ENCODE measurements at regions not wholly inside any gene's neighbourhood (a gene's known extent, or its start where the extent isn't known, plus 50 kb on each side); places are given as distances from the start of the nearest gene placed in this dataset.
"Not testable (repeated sequence)": the region's sequence is repeated elsewhere in the genome, so short reads cannot be mapped to it uniquely, and the experiment has no call there.

DNA sequence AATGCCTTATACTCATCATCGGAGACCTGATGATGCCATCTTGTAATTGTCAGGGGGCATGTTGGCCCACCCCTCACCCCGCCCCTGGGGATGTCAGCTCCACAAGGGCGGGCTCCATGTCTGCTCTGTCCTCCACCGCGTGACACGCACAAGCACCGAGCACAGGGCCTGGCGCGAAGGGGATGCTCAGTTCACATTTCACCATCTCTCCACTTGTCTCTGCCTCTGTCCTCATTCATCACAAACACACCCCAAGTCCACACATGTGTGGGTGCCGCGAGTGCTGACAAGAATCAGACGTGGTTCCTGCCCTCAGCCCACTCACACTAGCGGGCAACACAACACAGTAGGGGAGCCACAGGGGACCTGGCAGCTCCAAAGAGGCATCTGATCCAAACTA lies 151.2 kb upstream of the PTPN1 start:
- Mint-ChIP-seq H3K27me3 (ENCODE audit: low read depth in 2 of 2) (peaks cover 24 to 29% of the 10 kb centered on the region in 2 donors), H3K36me3 (no peaks in the 10 kb centered on the region), H3K9me3 (no peaks in the 10 kb centered on the region), H3K4me1 (peaks cover 4 to 7% of the 10 kb centered on the region in 2 donors), H3K4me3 (no peak overlapping the region), H3K27ac (no peak overlapping the region)
- intact Hi-C loops (cut with micrococcal nuclease) = no loop called here
- DNase-seq (no peak), ATAC-seq (no peak)
- TF ChIP-seq, protein P1, sequence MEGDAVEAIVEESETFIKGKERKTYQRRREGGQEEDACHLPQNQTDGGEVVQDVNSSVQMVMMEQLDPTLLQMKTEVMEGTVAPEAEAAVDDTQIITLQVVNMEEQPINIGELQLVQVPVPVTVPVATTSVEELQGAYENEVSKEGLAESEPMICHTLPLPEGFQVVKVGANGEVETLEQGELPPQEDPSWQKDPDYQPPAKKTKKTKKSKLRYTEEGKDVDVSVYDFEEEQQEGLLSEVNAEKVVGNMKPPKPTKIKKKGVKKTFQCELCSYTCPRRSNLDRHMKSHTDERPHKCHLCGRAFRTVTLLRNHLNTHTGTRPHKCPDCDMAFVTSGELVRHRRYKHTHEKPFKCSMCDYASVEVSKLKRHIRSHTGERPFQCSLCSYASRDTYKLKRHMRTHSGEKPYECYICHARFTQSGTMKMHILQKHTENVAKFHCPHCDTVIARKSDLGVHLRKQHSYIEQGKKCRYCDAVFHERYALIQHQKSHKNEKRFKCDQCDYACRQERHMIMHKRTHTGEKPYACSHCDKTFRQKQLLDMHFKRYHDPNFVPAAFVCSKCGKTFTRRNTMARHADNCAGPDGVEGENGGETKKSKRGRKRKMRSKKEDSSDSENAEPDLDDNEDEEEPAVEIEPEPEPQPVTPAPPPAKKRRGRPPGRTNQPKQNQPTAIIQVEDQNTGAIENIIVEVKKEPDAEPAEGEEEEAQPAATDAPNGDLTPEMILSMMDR (IDR thresholded peaks at IDR 0.05) = no peak
- Histone ChIP-seq H3K4me3 (ENCODE audit: low read length) (no peak overlapping the region), H3K4me1 (ENCODE audit: control insufficient read depth, insufficient read depth, low read length) (no peaks in the 10 kb centered on the region), H3K36me3 (ENCODE audit: control insufficient read depth, insufficient read depth, low read length) (no peaks in the 10 kb centered on the region), H3K9me3 (ENCODE audit: control insufficient read depth, insufficient read depth, low read length) (no peaks in the 10 kb centered on the region), H3K27ac (ENCODE audit: low read length) (no peak overlapping the region), H3K27me3 (ENCODE audit: control insufficient read depth, insufficient read depth, low read length) (no peaks in the 10 kb centered on the region)
- WGBS (ENCODE audit: insufficient coverage) = 88% methylated on average over 13 of the region's 13 CpGs

DNA sequence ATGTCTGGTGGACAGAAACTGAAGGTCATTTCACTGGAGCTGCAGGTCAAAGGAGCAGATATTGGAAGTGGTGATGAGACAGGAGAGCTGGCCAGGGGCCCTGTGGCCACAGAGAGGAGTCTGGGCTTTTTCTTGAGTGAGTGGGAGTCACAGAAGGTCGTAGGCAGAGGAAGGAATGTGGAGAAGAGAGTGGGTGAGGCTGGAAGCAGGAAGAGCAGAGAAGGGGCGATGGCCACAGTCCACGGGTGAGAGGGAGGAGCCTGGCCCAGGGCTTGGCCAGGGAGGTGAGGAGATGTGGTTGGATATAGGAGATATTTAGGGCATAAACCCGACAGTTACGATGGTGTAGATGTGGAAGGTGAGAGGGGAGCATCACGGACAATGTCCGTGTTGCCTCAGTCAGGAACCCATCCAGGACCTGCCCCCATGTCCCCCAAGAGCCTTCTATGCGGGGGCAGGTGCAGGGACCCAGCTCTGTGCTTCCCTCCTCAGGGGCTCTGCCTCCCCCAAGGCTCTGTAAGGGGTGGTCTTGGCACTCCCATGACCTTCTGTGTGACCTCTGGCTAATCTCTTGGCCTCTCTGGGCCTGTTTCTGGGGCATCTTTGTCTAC lies 150.5 kb upstream of the PTPN1 start:
- no peak for ATAC-seq
- WGBS (ENCODE audit: insufficient coverage) = 80% methylated on average over 8 of the region's 8 CpGs
- no peaks in the 10 kb centered on the region for H3K4me1 ChIP-seq (ENCODE audit: control insufficient read depth, insufficient read depth, low read length)
- H3K9me3 ChIP-seq (ENCODE audit: control insufficient read depth, insufficient read depth, low read length) = no peaks in the 10 kb centered on the region
- peaks cover 4 to 7% of the 10 kb centered on the region in 2 donors for H3K4me1 Mint-ChIP-seq
- H3K27me3 ChIP-seq (ENCODE audit: control insufficient read depth, insufficient read depth, low read length) = no peaks in the 10 kb centered on the region
- no peak overlapping the region for H3K4me3 ChIP-seq (ENCODE audit: low read length)
- no peaks in the 10 kb centered on the region for H3K9me3 Mint-ChIP-seq
- no peak for DNase-seq
- H3K36me3 ChIP-seq (ENCODE audit: control insufficient read depth, insufficient read depth, low read length) = no peaks in the 10 kb centered on the region
- intact Hi-C loops (cut with micrococcal nuclease) = no loop called here
- TF ChIP-seq, protein P1 (IDR thresholded peaks at IDR 0.05) = no peak
- H3K27ac ChIP-seq (ENCODE audit: low read length) = no peak overlapping the region
- no peak overlapping the region for H3K27ac Mint-ChIP-seq
- H3K4me3 Mint-ChIP-seq = no peak overlapping the region
- no peaks in the 10 kb centered on the region for H3K36me3 Mint-ChIP-seq
- H3K27me3 Mint-ChIP-seq (ENCODE audit: low read depth in 2 of 2) = peaks cover 29 to 36% of the 10 kb centered on the region in 2 donors

- Mint-ChIP-seq H3K36me3 (no peaks in the 10 kb centered on the region), H3K27ac (no peak overlapping the region), H3K9me3 (no peaks in the 10 kb centered on the region), H3K4me1 (peaks cover 3 to 7% of the 10 kb centered on the region in 2 donors), H3K4me3 (no peak overlapping the region), H3K27me3 (ENCODE audit: low read depth in 2 of 2) (peaks cover 27 to 36% of the 10 kb centered on the region in 2 donors)
- Histone ChIP-seq H3K36me3 (ENCODE audit: control insufficient read depth, insufficient read depth, low read length) (no peaks in the 10 kb centered on the region), H3K27ac (ENCODE audit: low read length) (no peak overlapping the region), H3K4me3 (ENCODE audit: low read length) (no peak overlapping the region), H3K27me3 (ENCODE audit: control insufficient read depth, insufficient read depth, low read length) (no peaks in the 10 kb centered on the region), H3K4me1 (ENCODE audit: control insufficient read depth, insufficient read depth, low read length) (no peaks in the 10 kb centered on the region), H3K9me3 (ENCODE audit: control insufficient read depth, insufficient read depth, low read length) (no peaks in the 10 kb centered on the region)
- TF ChIP-seq, protein P1 (IDR thresholded peaks at IDR 0.05) = no peak
- WGBS (ENCODE audit: insufficient coverage) = 89% methylated on average over 8 of the region's 8 CpGs
- DNase-seq = no peak
- no peak for ATAC-seq
- intact Hi-C loops (cut with micrococcal nuclease) = no loop called here
Observed at GRCh38 chr20:50360218-50360672, 149.9 kb upstream of the PTPN1 start.

GRCh38 chr20:50360921-50361320 lies 149.3 kb upstream of the PTPN1 start:
- Histone ChIP-seq H3K4me1 (ENCODE audit: control insufficient read depth, insufficient read depth, low read length) (no peaks in the 10 kb centered on the region), H3K4me3 (ENCODE audit: low read length) (no peak overlapping the region), H3K36me3 (ENCODE audit: control insufficient read depth, insufficient read depth, low read length) (no peaks in the 10 kb centered on the region), H3K9me3 (ENCODE audit: control insufficient read depth, insufficient read depth, low read length) (no peaks in the 10 kb centered on the region), H3K27me3 (ENCODE audit: control insufficient read depth, insufficient read depth, low read length) (no peaks in the 10 kb centered on the region), H3K27ac (ENCODE audit: low read length) (no peak overlapping the region)
- Mint-ChIP-seq H3K4me1 (peaks cover 0 to 7% of the 10 kb centered on the region in 2 donors), H3K9me3 (no peaks in the 10 kb centered on the region), H3K27me3 (ENCODE audit: low read depth in 2 of 2) (peaks cover 23 to 34% of the 10 kb centered on the region in 2 donors), H3K4me3 (no peak overlapping the region), H3K36me3 (no peaks in the 10 kb centered on the region), H3K27ac (no peak overlapping the region)
- intact Hi-C loops (cut with micrococcal nuclease) = no loop called here
- DNase-seq (no peak), ATAC-seq (no peak)
- WGBS (ENCODE audit: insufficient coverage) = 89% methylated on average over 8 of the region's 8 CpGs
- TF ChIP-seq, protein P1 (IDR thresholded peaks at IDR 0.05) = no peak

GRCh38 chr20:50362177-50362576 lies 148.0 kb upstream of the PTPN1 start:
- H3K4me3 Mint-ChIP-seq; H3K4me1 ChIP-seq (ENCODE audit: control insufficient read depth, insufficient read depth, low read length): not testable (repeated sequence)
- 94% methylated on average over 2 of the region's 6 CpGs for WGBS (ENCODE audit: insufficient coverage)

More at GRCh38 chr20:50362177-50362576, 148.0 kb upstream of the PTPN1 start:
- intact Hi-C loops (cut with micrococcal nuclease); H3K36me3 Mint-ChIP-seq; H3K27ac ChIP-seq (ENCODE audit: low read length); H3K9me3 Mint-ChIP-seq; H3K27me3 ChIP-seq (ENCODE audit: control insufficient read depth, insufficient read depth, low read length); H3K9me3 ChIP-seq (ENCODE audit: control insufficient read depth, insufficient read depth, low read length); H3K36me3 ChIP-seq (ENCODE audit: control insufficient read depth, insufficient read depth, low read length); DNase-seq; H3K4me3 ChIP-seq (ENCODE audit: low read length); ATAC-seq; H3K27ac Mint-ChIP-seq: not testable (repeated sequence)
- Mint-ChIP-seq H3K4me1 (peaks cover 7 to 15% of the 10 kb centered on the region in 2 donors), H3K27me3 (ENCODE audit: low read depth in 2 of 2) (peaks cover 22 to 40% of the 10 kb centered on the region in 2 donors)
